ENCODE measurements at regions not wholly inside any gene's neighbourhood (a gene's known extent, or its start where the extent isn't known, plus 50 kb on each side); places are given as distances from the start of the nearest gene placed in this dataset.

GRCh38 chr6:80860107-80860506, 753.6 kb downstream of the BCKDHB start:
- TF ChIP-seq CTCF (IDR thresholded peaks at IDR 0.05; ENCODE audit: low read length) (no peak), EZH2 (IDR thresholded peaks at IDR 0.05; ENCODE audit: borderline replicate concordance, low read length) (no peak)

All from OCI-LY1 (cell line).